ENCODE measurements at regions not wholly inside any gene's neighbourhood (a gene's known extent, or its start where the extent isn't known, plus 50 kb on each side); places are given as distances from the start of the nearest gene placed in this dataset.

- no peak for TF ChIP-seq CTCF (conservative IDR thresholded peaks at IDR 0.05; ENCODE audit: low read length)
- no peak for TF ChIP-seq EZH2phosphoT487 (IDR thresholded peaks at IDR 0.05; ENCODE audit: borderline replicate concordance, low read depth, low read length)
These were observed 1862.4 kb upstream of the RAG2 start for GRCh38 chr11:38460429-38460828.

All from OCI-LY7 (cell line).